GM21619 (cell line): ENCODE measurements at regions not wholly inside any gene's neighbourhood (a gene's known extent, or its start where the extent isn't known, plus 50 kb on each side); places are given as distances from the start of the nearest gene placed in this dataset.

Experiments used
- ATAC-seq: cut with Tn5 transposase; IDR thresholded peaks from one replicate; pipeline ENCODE4 v1.9.1; 2021; ENCODE audit not compliant: unreplicated experiment

DNA sequence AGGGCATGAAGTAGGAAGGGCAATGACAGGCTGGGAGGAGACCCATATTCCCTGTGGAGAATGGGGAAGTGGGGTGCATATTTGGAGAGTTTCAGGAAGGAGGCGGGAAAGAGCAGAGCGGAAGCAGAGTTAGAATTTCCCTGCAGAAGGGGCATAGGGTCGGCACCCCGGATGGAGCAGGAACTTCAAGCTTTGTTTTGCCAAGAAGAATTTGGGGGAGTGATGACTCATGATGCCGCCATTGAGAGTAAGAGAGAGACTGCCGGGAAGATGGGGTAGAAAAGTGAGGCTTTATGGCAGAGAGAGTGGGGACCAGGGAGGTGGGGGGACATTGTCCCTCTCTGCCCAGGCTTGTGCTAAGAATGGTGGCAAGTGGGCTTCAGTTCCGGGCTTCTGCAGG, 50.3 kb upstream of the EPB41L1 start:
- ATAC-seq: no peak
